PC-3 (cell line): ENCODE measurements at regions not wholly inside any gene's neighbourhood (a gene's known extent, or its start where the extent isn't known, plus 50 kb on each side); places are given as distances from the start of the nearest gene placed in this dataset.
A peak's percentile ranks its signal among the peaks of the same experiment; 100 is the strongest.

ENCODE experiments used
- ATAC-seq: fragments of 200-7000 bp; cut with Tn5 transposase; 2 replicates; pipeline ENCODE4 v1.9.1; 2020; ENCODE audit warnings: mild to moderate bottlenecking, moderate library complexity
- BruUV-seq: library from RNA; stranded (reverse); fragments of 400-500 nt; replicated peaks from 2 replicates; lab custom pipeline; 2021; lab: Mats Ljungman, UMichigan
- CTCF ChIA-PET: fragments of 300-600 bp; sonication (Branson Sonifier 250); formaldehyde crosslinking; loops from one replicate; lab custom pipeline; 2022; ENCODE audit warnings: antibody characterized with exemption; lab: Charles Lee
- POLR2A ChIA-PET: fragments of 300-600 bp; sonication (Branson Sonifier 250); formaldehyde crosslinking; loops from one replicate; lab custom pipeline; 2022; ENCODE audit warnings: antibody characterized with exemption; ENCODE audit not compliant: unreplicated experiment; lab: Charles Lee
- DNase-seq: peaks from one replicate; pipeline ENCODE4 v3.0.0-alpha.2; 2015
- H2AFZ ChIP-seq: fragments of 300-600 bp; sonication (generic); 2 replicates; pipeline ENCODE4 v1.6.0; 2016; ENCODE audit warnings: antibody characterized with exemption, low read length
- H3F3A ChIP-seq: fragments of 300-600 bp; sonication (generic); one replicate; pipeline ENCODE4 v1.6.0; 2017; ENCODE audit warnings: antibody characterized with exemption, low read length, control low read depth, mild to moderate bottlenecking; ENCODE audit not compliant: unreplicated experiment
- H3K27ac ChIP-seq: fragments of 300-600 bp; sonication (generic); 2 replicates; pipeline ENCODE4 v1.5.1; 2016; ENCODE audit warnings: mild to moderate bottlenecking, low read length
- H3K27me3 ChIP-seq: fragments of 300-600 bp; sonication (generic); 2 replicates; pipeline ENCODE4 v1.6.1; 2016; ENCODE audit warnings: low read length, mixed read lengths
- H3K36me3 ChIP-seq: fragments of 300-600 bp; sonication (generic); 2 replicates; pipeline ENCODE4 v1.6.1; 2016; ENCODE audit warnings: low read depth, mixed run types, low read length, mixed read lengths
- H3K4me1 ChIP-seq: fragments of 300-600 bp; sonication (generic); 2 replicates; pipeline ENCODE4 v1.5.1; 2016; ENCODE audit warnings: low read length; ENCODE audit not compliant: insufficient read depth
- H3K4me2 ChIP-seq: fragments of 300-600 bp; sonication (generic); 2 replicates; pipeline ENCODE4 v1.6.0; 2016; ENCODE audit warnings: low read length
- H3K4me3 ChIP-seq: fragments of 300-600 bp; sonication (generic); 2 replicates; pipeline ENCODE4 v1.5.1; 2016; ENCODE audit warnings: mild to moderate bottlenecking, low read length, mixed read lengths
- H3K79me2 ChIP-seq: fragments of 300-600 bp; sonication (generic); 2 replicates; pipeline ENCODE4 v1.6.1; 2017; ENCODE audit warnings: low read length, mixed read lengths
- H3K9ac ChIP-seq: fragments of 300-600 bp; sonication (generic); 2 replicates; pipeline ENCODE4 v1.6.0; 2016; ENCODE audit warnings: mild to moderate bottlenecking, low read length
- H3K9me2 ChIP-seq: fragments of 300-600 bp; sonication (generic); replicated peaks from 2 replicates; pipeline ENCODE4 v1.6.1; 2016; ENCODE audit warnings: mixed run types, low read length, mixed read lengths
- H3K9me3 ChIP-seq: fragments of 300-600 bp; sonication (generic); 2 replicates; pipeline ENCODE4 v1.6.1; 2016; ENCODE audit warnings: low read length, mixed read lengths
- H4K20me1 ChIP-seq: fragments of 300-600 bp; sonication (generic); 2 replicates; pipeline ENCODE4 v1.6.1; 2016; ENCODE audit warnings: low read length, mixed read lengths
- EZH2 ChIP-seq: fragments of 300-600 bp; sonication (generic); IDR thresholded peaks from one replicate; pipeline ENCODE4 v1.6.1; 2017; ENCODE audit warnings: antibody characterized with exemption, mild to moderate bottlenecking, low read length; ENCODE audit not compliant: unreplicated experiment
- EZH2phosphoT487 ChIP-seq: fragments of 300-600 bp; sonication (generic); IDR thresholded peaks from 2 replicates; pipeline ENCODE4 v1.6.1; 2018; ENCODE audit warnings: mild to moderate bottlenecking, antibody characterized with exemption, low read length, borderline replicate concordance
- intact Hi-C: fragments of 100-400 bp; cut with micrococcal nuclease; formaldehyde crosslinking; loops from 2 replicates; pipeline ENCODE4 v1.9.0; 2023
- TF ChIP-seq, protein P1 (sequence below): fragments of 300-600 bp; sonication (generic); conservative IDR thresholded peaks from 2 replicates; pipeline ENCODE4 v1.5.1; 2017; ENCODE audit warnings: antibody characterized with exemption, low read depth, mild to moderate bottlenecking, low read length

DNA sequence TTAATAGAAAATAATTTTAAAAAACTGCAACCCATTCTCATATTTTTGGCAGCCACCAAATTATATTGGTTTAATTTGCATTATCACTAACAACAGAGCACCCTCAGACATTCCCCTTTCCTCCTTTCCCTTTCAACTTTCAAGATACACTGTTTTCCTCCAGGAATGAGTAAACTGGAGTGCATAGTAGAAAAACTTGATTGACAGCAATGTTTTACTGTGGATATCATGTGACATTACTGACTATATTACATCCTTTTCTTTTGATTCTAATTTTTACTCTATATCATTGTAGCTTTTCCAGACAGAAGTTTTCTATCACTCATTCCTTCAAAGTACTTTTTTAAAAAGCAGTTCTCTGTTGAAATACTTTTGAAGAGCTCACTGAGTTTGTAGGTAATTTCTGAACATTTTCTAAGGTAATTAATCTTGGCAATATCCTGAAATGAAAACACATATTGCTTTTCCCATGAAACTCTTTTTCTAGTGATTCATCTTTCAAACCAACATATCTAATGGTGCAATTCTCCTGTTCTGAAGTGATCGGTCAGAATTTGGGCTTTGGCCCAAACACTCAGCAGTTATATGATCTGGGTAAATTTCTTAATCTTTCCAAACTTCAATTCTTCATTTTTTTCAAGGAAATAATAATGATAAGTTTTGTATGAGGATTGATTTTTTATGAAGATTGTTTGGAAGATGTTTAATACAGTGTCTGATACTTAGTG is 920.4 kb upstream of the EPHA5 start:
- ChIA-PET POLR2A (no interaction called here), CTCF (no interaction called here)
- no TSS peak for BruUV-seq
- Histone ChIP-seq H3K27ac (no peak overlapping the region), H3K27me3 (no peaks in the 10 kb centered on the region), H3K79me2 (no peaks in the 10 kb centered on the region), H3K9ac (no peak overlapping the region), H3K4me2 (no peak overlapping the region), H2AFZ (no peak overlapping the region), H3K4me3 (no peak overlapping the region), H4K20me1 (no peaks in the 10 kb centered on the region), H3K4me1 (peaks cover 9% of the 10 kb centered on the region), H3K9me3 (no peaks in the 10 kb centered on the region), H3K36me3 (no peaks in the 10 kb centered on the region), H3F3A (no peaks in the 10 kb centered on the region), H3K9me2 (no peaks in the 10 kb centered on the region)
- TF ChIP-seq, protein P1, sequence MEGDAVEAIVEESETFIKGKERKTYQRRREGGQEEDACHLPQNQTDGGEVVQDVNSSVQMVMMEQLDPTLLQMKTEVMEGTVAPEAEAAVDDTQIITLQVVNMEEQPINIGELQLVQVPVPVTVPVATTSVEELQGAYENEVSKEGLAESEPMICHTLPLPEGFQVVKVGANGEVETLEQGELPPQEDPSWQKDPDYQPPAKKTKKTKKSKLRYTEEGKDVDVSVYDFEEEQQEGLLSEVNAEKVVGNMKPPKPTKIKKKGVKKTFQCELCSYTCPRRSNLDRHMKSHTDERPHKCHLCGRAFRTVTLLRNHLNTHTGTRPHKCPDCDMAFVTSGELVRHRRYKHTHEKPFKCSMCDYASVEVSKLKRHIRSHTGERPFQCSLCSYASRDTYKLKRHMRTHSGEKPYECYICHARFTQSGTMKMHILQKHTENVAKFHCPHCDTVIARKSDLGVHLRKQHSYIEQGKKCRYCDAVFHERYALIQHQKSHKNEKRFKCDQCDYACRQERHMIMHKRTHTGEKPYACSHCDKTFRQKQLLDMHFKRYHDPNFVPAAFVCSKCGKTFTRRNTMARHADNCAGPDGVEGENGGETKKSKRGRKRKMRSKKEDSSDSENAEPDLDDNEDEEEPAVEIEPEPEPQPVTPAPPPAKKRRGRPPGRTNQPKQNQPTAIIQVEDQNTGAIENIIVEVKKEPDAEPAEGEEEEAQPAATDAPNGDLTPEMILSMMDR: no peak
- TF ChIP-seq EZH2phosphoT487 (no peak), EZH2 (no peak)
- DNase-seq: peak; percentile 60
- intact Hi-C loops: no loop called here
- ATAC-seq: peak; percentile 27; the same call in 1 of the 2 replicates

DNA sequence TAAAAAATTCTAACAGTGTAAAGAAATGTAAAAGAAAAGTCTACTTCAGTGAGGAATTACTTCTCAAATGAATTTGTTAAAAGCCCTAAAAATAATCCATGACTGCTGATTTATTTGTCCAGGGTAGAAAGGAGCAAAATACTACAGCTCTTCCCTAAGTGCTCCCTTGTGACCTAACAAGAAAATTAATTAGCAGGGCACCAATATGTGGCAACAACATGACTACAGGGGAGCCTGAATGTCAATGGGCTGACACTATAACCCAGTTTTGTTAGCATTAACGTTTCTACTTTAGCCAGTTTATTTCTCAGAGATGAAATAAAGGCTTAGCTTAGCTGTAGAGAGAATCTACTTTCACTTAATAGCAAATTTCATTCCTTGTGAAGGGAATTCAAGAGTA is 918.9 kb upstream of the EPHA5 start:
- no peak for TF ChIP-seq EZH2
- no peak overlapping the region for H2AFZ ChIP-seq
- intact Hi-C loops: no loop called here
- BruUV-seq: no TSS peak
- ChIA-PET POLR2A (no interaction called here), CTCF (no interaction called here)
- no peaks in the 10 kb centered on the region for H3K27me3 ChIP-seq
- no peak overlapping the region for H3K27ac ChIP-seq
- ATAC-seq: no peak
- no peaks in the 10 kb centered on the region for H4K20me1 ChIP-seq
- H3F3A ChIP-seq: no peaks in the 10 kb centered on the region
- no peaks in the 10 kb centered on the region for H3K9me2 ChIP-seq
- no peak overlapping the region for H3K4me2 ChIP-seq
- H3K9me3 ChIP-seq: no peaks in the 10 kb centered on the region
- DNase-seq: no peak
- H3K36me3 ChIP-seq: no peaks in the 10 kb centered on the region
- H3K4me3 ChIP-seq: no peak overlapping the region
- H3K9ac ChIP-seq: no peak overlapping the region
- peaks cover 9% of the 10 kb centered on the region for H3K4me1 ChIP-seq
- no peaks in the 10 kb centered on the region for H3K79me2 ChIP-seq

- no peak for TF ChIP-seq EZH2
- no peak for TF ChIP-seq EZH2phosphoT487
- TF ChIP-seq, protein P1: no peak
- Histone ChIP-seq H2AFZ (no peak overlapping the region), H3K4me3 (no peak overlapping the region), H3K4me1 (peaks cover 8% of the 10 kb centered on the region), H3K27ac (no peak overlapping the region), H3K79me2 (no peaks in the 10 kb centered on the region), H3K27me3 (no peaks in the 10 kb centered on the region), H3K4me2 (no peak overlapping the region), H4K20me1 (no peaks in the 10 kb centered on the region), H3F3A (no peaks in the 10 kb centered on the region), H3K9me2 (no peaks in the 10 kb centered on the region), H3K36me3 (no peaks in the 10 kb centered on the region), H3K9ac (no peak overlapping the region), H3K9me3 (no peaks in the 10 kb centered on the region)
- CTCF ChIA-PET: no interaction called here
- no TSS peak for BruUV-seq
- POLR2A ChIA-PET: no interaction called here
- intact Hi-C loops: no loop called here
- no peak for ATAC-seq
- no peak for DNase-seq
Observed at GRCh38 chr4:66585767-66586166, 915.5 kb upstream of the EPHA5 start.
